HG03175 (cell line): ENCODE measurements at regions not wholly inside any gene's neighbourhood (a gene's known extent, or its start where the extent isn't known, plus 50 kb on each side); places are given as distances from the start of the nearest gene placed in this dataset.
A peak's percentile ranks its signal among the peaks of the same experiment; 100 is the strongest.
"Not testable (repeated sequence)": the region's sequence is repeated elsewhere in the genome, so short reads cannot be mapped to it uniquely, and the experiment has no call there.

ENCODE experiments used
- ATAC-seq: cut with Tn5 transposase; IDR thresholded peaks from one replicate; pipeline ENCODE4 v1.9.1; 2021; ENCODE audit warnings: mild to moderate bottlenecking, moderate library complexity; ENCODE audit not compliant: unreplicated experiment

- ATAC-seq = no peak
Measured at GRCh38 chr1:102687383-102687782, 420.9 kb downstream of the COL11A1 start.

GRCh38 chr1:102661481-102661880, 446.8 kb downstream of the COL11A1 start:
- no peak for ATAC-seq

DNA sequence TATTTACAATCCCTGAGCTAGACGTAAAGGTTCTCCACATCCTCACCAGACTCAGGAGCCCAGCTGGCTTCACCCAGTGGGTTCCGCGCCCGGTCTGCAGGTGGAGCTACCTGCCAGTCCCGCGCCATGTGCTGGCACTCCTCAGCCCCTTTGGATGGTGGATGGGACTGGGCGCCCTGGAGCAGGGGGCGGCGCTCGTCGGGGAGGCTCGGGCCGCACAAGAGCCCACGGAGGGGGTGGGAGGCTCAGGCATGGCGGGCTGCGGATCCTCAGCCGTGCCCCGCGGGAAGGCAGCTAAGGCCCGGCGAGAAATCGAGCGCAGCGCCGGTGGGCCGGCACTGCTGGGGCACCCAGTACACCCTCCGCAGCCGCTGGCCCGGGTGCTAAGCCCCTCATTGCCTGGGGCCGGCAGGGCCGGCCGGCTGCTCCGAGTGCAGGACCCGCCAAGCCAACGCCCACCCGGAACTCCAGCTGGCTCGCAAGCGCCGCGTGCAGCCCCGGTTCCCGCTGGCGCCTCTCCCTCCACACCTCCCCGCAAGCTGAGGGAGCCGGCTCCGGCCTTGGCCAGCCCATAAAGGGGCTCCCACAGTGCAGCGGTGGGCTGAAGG, 448.3 kb downstream of the COL11A1 start:
- not testable (repeated sequence) for ATAC-seq

DNA sequence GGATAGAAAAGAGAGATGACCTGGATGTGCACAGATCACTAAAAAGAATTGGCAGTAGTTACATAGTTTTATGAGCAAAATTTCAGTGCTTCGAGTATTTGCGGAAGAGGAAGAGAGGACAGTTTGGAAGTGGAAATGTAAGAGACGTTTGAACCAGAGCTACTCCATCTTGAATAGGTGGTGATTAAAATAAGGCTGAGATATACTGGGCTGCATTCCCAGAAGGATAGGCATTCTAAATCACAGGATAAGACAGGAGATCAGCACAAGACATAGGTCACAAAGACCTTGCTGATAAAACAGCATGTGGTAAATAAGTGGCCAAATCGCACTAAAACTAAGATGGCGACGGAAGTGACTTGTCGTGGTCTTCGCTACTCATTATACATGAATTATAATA, 453.3 kb downstream of the COL11A1 start:
- no peak for ATAC-seq

DNA sequence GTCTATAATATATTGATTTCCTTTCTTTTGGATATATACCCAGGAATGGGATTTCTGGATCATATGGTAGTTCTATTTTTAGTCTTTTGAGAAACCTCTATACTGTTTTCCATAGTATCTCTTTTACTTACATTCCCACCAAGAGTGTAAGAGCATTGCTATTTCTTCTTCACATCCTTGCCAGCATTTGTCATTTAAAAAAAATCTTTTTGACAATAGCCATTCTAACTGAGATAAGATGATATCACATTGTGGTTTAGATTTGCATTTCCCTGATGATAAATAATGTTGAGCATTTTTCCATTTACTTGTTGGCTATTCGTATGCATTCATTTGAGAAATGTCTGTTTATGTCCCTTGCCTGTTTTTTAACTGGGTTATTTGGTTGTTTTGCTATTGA, 467.4 kb downstream of the COL11A1 start:
- no peak for ATAC-seq

DNA sequence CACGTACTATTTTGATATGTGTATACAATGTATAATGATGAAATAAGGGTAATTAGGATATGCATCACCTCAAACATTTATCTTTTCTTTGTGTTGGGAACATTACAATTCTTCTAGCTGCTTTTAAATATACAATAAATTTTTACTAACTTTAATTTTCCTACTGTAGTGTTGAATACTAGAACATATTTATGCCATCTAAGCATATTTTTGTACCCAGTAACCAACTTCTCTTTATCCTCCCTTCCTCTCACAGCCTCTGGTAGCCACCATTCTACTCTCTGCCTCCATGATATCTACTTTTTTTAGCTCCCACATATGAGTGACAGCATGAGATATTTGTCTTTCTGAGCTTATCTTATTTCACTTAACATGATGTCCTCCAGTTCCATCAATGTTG, 468.0 kb downstream of the COL11A1 start:
- ATAC-seq = no peak

GRCh38 chr1:102631691-102632090, 476.6 kb downstream of the COL11A1 start:
- ATAC-seq = no peak

GRCh38 chr1:102630041-102630440, 478.3 kb downstream of the COL11A1 start:
- no peak for ATAC-seq

GRCh38 chr1:102628109-102628613, 480.2 kb downstream of the COL11A1 start:
- ATAC-seq = no peak

DNA sequence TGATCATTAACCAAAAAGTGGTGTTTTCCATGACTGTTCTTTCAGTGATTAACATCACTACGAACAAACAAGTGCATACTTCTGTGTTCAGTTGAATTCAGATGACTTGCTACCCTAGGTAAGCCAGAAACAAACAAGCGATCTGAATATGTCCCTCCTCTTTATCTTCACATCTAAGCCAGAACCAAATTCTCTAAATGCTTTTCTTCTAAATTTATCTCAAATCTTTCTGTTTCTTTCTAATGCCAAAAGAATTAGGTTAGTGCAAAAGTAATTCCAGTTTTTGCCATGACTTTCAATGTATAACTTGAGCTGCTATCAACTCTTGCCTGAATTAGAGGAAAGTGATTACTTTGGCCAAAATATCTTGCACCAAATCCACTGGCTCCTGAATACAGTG, 481.2 kb downstream of the COL11A1 start:
- ATAC-seq = no peak

DNA sequence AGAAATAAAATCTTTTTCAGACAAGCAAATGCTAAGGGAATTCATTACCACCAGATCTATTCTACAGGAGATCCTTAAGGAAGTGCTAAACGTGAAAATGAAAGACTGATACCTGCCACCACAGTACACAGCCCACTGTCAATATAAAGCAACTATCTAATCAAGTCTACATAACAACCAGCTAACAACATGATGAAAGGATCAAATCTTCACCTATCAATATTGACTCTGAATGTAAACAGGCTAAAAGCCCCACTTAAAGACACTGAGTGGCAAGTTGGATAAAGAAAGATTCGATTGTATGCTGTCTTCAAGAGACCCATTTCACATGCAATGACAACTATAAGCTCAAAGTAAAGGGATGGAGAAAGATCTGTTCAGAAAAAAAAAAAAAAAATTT, 492.4 kb downstream of the COL11A1 start:
- ATAC-seq = no peak

- no peak for ATAC-seq
Measured at GRCh38 chr1:102595106-102595505, 513.2 kb downstream of the COL11A1 start.

DNA sequence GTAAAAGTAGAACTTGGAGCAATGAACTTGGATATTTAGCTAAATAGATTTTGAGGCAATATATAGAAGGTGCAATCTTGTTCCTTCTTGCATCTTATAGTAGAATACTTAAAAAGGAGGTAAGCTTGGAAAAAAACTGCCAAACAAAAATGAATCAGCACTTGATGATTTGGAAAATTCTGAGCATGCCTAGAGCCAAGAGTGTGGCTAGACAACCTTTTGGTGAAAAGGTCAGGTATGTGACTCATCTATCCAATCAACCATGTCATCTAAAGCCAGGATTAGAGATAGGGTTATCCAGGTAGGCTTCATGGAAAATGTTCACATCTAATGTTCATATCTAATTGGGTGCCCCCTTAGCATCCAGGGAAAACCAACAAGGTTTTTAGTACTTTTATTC, 515.0 kb downstream of the COL11A1 start:
- ATAC-seq = no peak

- ATAC-seq = no peak
Measured at GRCh38 chr1:102588536-102588935, 519.8 kb downstream of the COL11A1 start.

DNA sequence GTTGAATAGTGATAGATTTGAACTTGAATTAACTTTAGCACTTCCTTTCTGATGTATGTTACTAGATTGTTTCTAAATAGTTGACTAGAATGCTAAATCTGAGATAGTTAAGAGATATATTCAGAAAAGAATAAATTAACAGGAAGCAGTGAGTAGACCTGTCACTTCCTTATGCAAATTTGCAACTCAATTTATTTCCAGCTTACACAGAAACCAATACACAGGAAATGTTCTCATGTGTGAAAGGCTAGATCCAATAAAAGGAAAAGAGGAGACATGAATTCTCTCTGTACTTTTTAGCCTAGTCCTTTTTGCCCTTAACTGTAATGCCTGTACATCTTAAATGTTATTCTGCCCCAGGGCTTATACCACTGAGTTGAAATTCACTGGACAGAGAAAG, 522.3 kb downstream of the COL11A1 start:
- ATAC-seq = peak; percentile 64

- ATAC-seq = no peak
Measured at GRCh38 chr1:102580806-102581205, 527.5 kb downstream of the COL11A1 start.

DNA sequence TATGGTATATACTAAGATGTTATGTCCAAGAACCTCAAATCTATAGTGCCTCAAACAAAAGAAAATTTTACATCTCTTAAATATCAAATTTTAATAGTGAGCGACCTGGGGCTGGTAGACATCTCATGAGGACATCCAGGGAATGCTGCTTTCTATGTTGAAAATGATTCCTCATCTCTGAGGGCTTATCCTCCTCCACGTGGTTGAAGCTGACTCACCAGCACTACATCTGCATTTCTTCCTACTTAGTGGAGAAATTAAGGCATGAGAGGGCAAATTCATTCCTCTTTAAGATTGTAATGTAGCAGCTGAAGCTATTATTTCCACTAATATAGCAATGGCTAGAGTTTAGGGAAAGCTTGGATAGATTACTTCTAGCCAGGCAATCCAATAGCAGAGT, 529.5 kb downstream of the COL11A1 start:
- ATAC-seq = no peak

DNA sequence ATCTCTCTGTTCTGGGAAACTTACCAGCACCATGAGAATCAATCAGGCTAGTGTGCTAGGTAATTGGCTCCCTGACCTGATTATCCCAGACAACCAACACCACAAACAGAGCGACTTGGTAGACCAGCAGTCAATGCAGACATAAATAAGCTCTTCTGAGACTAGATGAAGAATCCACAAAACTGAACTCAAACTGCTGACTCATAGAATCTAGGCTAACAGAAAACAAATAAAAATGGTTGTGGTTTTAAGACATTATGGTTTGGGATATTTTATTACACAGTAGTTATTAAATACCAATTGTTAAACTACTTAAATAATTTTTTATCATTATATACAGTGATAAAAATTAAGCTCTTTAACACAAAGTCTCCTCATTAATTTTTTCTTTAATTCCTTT, 535.7 kb downstream of the COL11A1 start:
- no peak for ATAC-seq

GRCh38 chr1:102566182-102566581, 542.1 kb downstream of the COL11A1 start:
- ATAC-seq = no peak

- ATAC-seq = no peak
Measured at GRCh38 chr1:102562380-102562779, 545.9 kb downstream of the COL11A1 start.

DNA sequence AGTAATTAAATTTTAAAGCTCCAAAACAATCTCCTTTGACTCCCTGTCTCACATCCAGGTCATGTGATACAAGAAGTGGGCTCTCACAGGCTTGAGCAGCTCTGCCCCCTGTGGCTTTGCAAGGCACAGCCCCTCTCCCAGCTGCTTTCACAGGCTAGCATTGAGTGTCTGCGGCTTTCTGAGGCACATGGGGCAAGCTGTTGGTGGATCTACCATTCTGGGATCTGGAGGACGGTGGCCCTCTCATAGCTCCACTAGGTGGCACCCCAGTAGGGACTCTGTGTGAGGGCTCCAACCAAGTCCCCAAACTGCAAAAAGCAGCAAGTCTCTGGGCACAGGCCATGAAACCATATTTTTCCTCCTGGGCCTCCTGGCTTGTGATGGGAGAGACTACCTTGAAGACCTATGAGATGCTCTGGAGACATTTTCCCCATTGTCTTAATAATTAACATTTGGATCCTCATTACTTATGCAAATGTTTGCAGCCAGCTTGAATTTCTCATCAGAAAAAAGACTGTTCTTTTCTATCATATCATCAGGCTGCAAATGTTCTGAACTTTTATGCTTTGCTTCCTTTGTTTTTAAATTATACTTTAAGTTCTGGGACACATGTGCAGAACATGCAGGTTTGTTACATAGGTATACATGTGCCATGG, 554.1 kb upstream of the OLFM3 start:
- no peak for ATAC-seq

DNA sequence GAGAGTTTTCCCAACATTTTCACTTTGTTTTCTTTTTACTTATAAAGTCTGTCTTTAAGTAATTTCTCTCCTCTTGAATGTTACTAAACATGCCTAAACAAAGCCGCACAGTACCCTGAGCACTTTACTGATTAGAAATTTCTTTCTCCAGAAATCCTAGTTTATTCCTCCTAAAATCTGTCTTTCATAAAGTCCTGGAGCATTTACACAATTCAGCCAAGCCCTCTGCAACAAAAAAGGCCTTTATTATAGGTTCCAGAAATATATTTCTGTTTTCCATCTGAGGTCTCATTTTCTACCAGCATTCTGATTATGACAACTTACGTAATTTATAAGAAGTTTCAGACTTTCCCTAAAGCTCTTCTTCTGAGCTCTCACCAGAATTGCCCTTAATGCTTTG, 549.5 kb upstream of the OLFM3 start:
- ATAC-seq = no peak
